ENCODE measurements at regions not wholly inside any gene's neighbourhood (a gene's known extent, or its start where the extent isn't known, plus 50 kb on each side); places are given as distances from the start of the nearest gene placed in this dataset.

DNA sequence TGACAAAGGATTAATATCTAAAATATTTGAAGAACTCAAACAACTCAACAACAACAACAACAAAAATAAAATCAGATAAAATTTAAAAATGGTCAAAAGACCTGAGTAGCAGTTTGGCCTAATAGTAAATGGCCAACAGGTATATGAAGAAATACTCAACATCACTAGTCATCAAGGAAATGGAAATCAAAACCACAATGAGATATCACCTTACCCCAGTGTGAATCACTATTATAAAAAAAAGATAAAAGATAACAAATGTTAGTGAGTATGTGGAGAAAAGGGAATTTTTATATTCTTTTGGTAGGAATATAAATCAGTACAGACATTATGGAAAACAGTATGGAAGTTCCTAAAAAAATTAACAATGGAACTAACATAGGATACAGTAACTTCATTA is 247.9 kb upstream of the TRPC7 start (continued):
- no peak for TF ChIP-seq ZNF331 (CRISPR knock-in tag; IDR thresholded peaks at IDR 0.05; ENCODE audit: low read depth)
- TF ChIP-seq EZH2 (IDR thresholded peaks at IDR 0.05; ENCODE audit: low read depth, unreplicated experiment): no peak

DNA sequence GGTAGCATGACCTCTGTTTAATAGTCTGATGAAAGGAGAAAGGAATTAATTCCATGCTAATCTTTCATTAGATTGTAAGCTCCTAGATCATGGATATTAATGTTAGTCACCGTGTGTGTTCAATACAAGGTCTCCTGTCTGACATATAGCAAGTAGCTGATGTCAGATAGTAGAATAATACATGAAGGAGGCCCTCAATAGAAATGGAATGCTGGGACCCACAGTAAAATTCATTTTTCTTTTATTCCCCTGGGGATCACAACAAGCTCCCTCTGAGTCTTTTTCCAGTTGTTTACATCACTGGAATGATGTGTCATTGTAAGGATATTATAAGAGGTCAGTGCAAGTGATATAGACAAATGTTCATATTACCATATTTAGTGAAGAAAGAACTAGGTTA is 240.3 kb upstream of the TRPC7 start:
- Histone ChIP-seq H3K4me3 (no peak overlapping the region), H4K20me1 (replicated peaks; ENCODE audit: insufficient read depth) (no peaks in the 10 kb centered on the region), H3K27ac (ENCODE audit: low read depth) (no peak overlapping the region), H3K27me3 (ENCODE audit: insufficient read depth) (no peaks in the 10 kb centered on the region), H3F3A (replicated peaks; ENCODE audit: low read depth) (no peaks in the 10 kb centered on the region), H3K9me2 (ENCODE audit: insufficient read depth) (peaks cover 8% of the 10 kb centered on the region; the same call in 1 of the 2 replicates), H3K4me1 (ENCODE audit: insufficient read depth) (no peaks in the 10 kb centered on the region), H2AFZ (no peak overlapping the region), H3K4me2 (no peak overlapping the region), H3K36me3 (ENCODE audit: insufficient read depth) (peaks cover 11% of the 10 kb centered on the region), H3K79me2 (replicated peaks; ENCODE audit: insufficient read depth) (no peaks in the 10 kb centered on the region)
- TF ChIP-seq, protein P1, sequence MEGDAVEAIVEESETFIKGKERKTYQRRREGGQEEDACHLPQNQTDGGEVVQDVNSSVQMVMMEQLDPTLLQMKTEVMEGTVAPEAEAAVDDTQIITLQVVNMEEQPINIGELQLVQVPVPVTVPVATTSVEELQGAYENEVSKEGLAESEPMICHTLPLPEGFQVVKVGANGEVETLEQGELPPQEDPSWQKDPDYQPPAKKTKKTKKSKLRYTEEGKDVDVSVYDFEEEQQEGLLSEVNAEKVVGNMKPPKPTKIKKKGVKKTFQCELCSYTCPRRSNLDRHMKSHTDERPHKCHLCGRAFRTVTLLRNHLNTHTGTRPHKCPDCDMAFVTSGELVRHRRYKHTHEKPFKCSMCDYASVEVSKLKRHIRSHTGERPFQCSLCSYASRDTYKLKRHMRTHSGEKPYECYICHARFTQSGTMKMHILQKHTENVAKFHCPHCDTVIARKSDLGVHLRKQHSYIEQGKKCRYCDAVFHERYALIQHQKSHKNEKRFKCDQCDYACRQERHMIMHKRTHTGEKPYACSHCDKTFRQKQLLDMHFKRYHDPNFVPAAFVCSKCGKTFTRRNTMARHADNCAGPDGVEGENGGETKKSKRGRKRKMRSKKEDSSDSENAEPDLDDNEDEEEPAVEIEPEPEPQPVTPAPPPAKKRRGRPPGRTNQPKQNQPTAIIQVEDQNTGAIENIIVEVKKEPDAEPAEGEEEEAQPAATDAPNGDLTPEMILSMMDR (conservative IDR thresholded peaks at IDR 0.05; ENCODE audit: low read depth in 2 of 2): no peak
- TF ChIP-seq EZH2phosphoT487 (IDR thresholded peaks at IDR 0.05; ENCODE audit: unreplicated experiment) (no peak), NANOG (IDR thresholded peaks at IDR 0.05; ENCODE audit: borderline replicate concordance) (no peak), STAT1 (IDR thresholded peaks at IDR 0.05; ENCODE audit: unreplicated experiment) (no peak), POLR2AphosphoS5 (IDR thresholded peaks at IDR 0.05; ENCODE audit: low read depth) (no peak), EZH2 (IDR thresholded peaks at IDR 0.05; ENCODE audit: low read depth, unreplicated experiment) (no peak), JUNB (IDR thresholded peaks at IDR 0.05; ENCODE audit: unreplicated experiment) (no peak), ZNF331 (CRISPR knock-in tag; IDR thresholded peaks at IDR 0.05; ENCODE audit: low read depth) (no peak)
- TF ChIP-seq, protein P2, sequence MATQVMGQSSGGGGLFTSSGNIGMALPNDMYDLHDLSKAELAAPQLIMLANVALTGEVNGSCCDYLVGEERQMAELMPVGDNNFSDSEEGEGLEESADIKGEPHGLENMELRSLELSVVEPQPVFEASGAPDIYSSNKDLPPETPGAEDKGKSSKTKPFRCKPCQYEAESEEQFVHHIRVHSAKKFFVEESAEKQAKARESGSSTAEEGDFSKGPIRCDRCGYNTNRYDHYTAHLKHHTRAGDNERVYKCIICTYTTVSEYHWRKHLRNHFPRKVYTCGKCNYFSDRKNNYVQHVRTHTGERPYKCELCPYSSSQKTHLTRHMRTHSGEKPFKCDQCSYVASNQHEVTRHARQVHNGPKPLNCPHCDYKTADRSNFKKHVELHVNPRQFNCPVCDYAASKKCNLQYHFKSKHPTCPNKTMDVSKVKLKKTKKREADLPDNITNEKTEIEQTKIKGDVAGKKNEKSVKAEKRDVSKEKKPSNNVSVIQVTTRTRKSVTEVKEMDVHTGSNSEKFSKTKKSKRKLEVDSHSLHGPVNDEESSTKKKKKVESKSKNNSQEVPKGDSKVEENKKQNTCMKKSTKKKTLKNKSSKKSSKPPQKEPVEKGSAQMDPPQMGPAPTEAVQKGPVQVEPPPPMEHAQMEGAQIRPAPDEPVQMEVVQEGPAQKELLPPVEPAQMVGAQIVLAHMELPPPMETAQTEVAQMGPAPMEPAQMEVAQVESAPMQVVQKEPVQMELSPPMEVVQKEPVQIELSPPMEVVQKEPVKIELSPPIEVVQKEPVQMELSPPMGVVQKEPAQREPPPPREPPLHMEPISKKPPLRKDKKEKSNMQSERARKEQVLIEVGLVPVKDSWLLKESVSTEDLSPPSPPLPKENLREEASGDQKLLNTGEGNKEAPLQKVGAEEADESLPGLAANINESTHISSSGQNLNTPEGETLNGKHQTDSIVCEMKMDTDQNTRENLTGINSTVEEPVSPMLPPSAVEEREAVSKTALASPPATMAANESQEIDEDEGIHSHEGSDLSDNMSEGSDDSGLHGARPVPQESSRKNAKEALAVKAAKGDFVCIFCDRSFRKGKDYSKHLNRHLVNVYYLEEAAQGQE (IDR thresholded peaks at IDR 0.05; ENCODE audit: unreplicated experiment): no peak
- TF ChIP-seq, protein P3, sequence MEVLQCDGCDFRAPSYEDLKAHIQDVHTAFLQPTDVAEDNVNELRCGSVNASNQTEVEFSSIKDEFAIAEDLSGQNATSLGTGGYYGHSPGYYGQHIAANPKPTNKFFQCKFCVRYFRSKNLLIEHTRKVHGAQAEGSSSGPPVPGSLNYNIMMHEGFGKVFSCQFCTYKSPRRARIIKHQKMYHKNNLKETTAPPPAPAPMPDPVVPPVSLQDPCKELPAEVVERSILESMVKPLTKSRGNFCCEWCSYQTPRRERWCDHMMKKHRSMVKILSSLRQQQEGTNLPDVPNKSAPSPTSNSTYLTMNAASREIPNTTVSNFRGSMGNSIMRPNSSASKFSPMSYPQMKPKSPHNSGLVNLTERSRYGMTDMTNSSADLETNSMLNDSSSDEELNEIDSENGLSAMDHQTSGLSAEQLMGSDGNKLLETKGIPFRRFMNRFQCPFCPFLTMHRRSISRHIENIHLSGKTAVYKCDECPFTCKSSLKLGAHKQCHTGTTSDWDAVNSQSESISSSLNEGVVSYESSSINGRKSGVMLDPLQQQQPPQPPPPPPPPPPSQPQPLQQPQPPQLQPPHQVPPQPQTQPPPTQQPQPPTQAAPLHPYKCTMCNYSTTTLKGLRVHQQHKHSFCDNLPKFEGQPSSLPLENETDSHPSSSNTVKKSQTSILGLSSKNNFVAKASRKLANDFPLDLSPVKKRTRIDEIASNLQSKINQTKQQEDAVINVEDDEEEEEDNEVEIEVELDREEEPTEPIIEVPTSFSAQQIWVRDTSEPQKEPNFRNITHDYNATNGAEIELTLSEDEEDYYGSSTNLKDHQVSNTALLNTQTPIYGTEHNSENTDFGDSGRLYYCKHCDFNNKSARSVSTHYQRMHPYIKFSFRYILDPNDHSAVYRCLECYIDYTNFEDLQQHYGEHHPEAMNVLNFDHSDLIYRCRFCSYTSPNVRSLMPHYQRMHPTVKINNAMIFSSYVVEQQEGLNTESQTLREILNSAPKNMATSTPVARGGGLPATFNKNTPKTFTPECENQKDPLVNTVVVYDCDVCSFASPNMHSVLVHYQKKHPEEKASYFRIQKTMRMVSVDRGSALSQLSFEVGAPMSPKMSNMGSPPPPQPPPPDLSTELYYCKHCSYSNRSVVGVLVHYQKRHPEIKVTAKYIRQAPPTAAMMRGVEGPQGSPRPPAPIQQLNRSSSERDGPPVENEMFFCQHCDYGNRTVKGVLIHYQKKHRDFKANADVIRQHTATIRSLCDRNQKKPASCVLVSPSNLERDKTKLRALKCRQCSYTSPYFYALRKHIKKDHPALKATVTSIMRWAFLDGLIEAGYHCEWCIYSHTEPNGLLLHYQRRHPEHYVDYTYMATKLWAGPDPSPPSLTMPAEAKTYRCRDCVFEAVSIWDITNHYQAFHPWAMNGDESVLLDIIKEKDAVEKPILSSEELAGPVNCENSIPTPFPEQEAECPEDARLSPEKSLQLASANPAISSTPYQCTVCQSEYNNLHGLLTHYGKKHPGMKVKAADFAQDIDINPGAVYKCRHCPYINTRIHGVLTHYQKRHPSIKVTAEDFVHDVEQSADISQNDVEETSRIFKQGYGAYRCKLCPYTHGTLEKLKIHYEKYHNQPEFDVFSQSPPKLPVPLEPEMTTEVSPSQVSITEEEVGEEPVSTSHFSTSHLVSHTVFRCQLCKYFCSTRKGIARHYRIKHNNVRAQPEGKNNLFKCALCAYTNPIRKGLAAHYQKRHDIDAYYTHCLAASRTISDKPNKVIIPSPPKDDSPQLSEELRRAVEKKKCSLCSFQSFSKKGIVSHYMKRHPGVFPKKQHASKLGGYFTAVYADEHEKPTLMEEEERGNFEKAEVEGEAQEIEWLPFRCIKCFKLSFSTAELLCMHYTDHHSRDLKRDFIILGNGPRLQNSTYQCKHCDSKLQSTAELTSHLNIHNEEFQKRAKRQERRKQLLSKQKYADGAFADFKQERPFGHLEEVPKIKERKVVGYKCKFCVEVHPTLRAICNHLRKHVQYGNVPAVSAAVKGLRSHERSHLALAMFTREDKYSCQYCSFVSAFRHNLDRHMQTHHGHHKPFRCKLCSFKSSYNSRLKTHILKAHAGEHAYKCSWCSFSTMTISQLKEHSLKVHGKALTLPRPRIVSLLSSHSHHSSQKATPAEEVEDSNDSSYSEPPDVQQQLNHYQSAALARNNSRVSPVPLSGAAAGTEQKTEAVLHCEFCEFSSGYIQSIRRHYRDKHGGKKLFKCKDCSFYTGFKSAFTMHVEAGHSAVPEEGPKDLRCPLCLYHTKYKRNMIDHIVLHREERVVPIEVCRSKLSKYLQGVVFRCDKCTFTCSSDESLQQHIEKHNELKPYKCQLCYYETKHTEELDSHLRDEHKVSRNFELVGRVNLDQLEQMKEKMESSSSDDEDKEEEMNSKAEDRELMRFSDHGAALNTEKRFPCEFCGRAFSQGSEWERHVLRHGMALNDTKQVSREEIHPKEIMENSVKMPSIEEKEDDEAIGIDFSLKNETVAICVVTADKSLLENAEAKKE (CRISPR knock-in tag; IDR thresholded peaks at IDR 0.05): no peak
- TF ChIP-seq, protein P4, sequence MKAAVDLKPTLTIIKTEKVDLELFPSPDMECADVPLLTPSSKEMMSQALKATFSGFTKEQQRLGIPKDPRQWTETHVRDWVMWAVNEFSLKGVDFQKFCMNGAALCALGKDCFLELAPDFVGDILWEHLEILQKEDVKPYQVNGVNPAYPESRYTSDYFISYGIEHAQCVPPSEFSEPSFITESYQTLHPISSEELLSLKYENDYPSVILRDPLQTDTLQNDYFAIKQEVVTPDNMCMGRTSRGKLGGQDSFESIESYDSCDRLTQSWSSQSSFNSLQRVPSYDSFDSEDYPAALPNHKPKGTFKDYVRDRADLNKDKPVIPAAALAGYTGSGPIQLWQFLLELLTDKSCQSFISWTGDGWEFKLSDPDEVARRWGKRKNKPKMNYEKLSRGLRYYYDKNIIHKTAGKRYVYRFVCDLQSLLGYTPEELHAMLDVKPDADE (IDR thresholded peaks at IDR 0.05): no peak
- Mint-ChIP-seq H3K4me1 (no peaks in the 10 kb centered on the region), H3K4me3 (no peak overlapping the region), H3K27ac (no peak overlapping the region), H3K36me3 (ENCODE audit: low read depth) (peaks cover 37% of the 10 kb centered on the region), H3K9me3 (peaks cover 37% of the 10 kb centered on the region), H3K27me3 (ENCODE audit: insufficient read depth, low read depth, poor library complexity) (no peaks in the 10 kb centered on the region)
- ATAC-seq (no peak), DNase-seq (ENCODE audit: low spot score) (no peak)

Measured in GM23338 (cell line).